H1 (cell line): ENCODE measurements at regions not wholly inside any gene's neighbourhood (a gene's known extent, or its start where the extent isn't known, plus 50 kb on each side); places are given as distances from the start of the nearest gene placed in this dataset.

ENCODE experiments used
- CTCF ChIA-PET: fragments of 300-600 bp; sonication (Branson Sonifier 250); formaldehyde crosslinking; loops from one replicate; lab custom pipeline; 2021; ENCODE audit not compliant: partially characterized antibody; lab: Charles Lee
- POLR2A ChIA-PET: fragments of 300-600 bp; sonication (Branson Sonifier 250); formaldehyde crosslinking; loops from one replicate; lab custom pipeline; 2021; ENCODE audit warnings: inconsistent platforms; ENCODE audit not compliant: partially characterized antibody; lab: Charles Lee
- DNase-seq, 2 experiments: peaks; one replicate each; pipeline versions ENCODE4 v3.0.0 to v3.0.0-alpha.2; 2010 to 2022; ENCODE audit warnings: low spot score in 2 of 2, low read depth in 1 of 2, mixed read lengths in 1 of 2
- FAIRE-seq: peaks from 2 replicates; lab custom pipeline; 2011; peaks lifted over from hg19 to GRCh38; lab: Jason Lieb, UNC
- H2AFZ ChIP-seq: 2 replicates; pipeline ENCODE4 v1.8.1; 2012; ENCODE audit warnings: low read length, inconsistent platforms
- H2AK5ac ChIP-seq: 2 replicates; pipeline ENCODE4 v1.6.1; 2013; ENCODE audit warnings: low read depth, low read length
- H2BK120ac ChIP-seq: replicated peaks from 2 replicates; pipeline ENCODE3; 2013; ENCODE audit warnings: low read depth, low read length, inconsistent platforms
- H2BK12ac ChIP-seq: 2 replicates; pipeline ENCODE4 v1.6.1; 2013; ENCODE audit warnings: low read depth, low read length
- H2BK15ac ChIP-seq: 2 replicates; pipeline ENCODE4 v1.6.1; 2013; ENCODE audit warnings: low read length
- H2BK20ac ChIP-seq: 2 replicates; pipeline ENCODE4 v1.6.1; 2013; ENCODE audit warnings: low read length
- H2BK5ac ChIP-seq: 2 replicates; pipeline ENCODE4 v1.6.1; 2013; ENCODE audit warnings: low read depth, low read length
- H3K14ac ChIP-seq: 2 replicates; pipeline ENCODE4 v1.6.1; 2013; ENCODE audit warnings: inconsistent platforms; ENCODE audit not compliant: insufficient read length
- H3K18ac ChIP-seq: 2 replicates; pipeline ENCODE4 v1.6.1; 2013; ENCODE audit warnings: low read length; ENCODE audit errors: extremely low read depth
- H3K23ac ChIP-seq: 2 replicates; pipeline ENCODE4 v1.6.1; 2013; ENCODE audit warnings: inconsistent platforms; ENCODE audit not compliant: insufficient read length
- H3K23me2 ChIP-seq: 2 replicates; pipeline ENCODE4 v1.6.1; 2013; ENCODE audit warnings: low read depth, low read length
- H3K27ac ChIP-seq: 2 replicates; pipeline ENCODE4 v1.6.1; 2011; ENCODE audit warnings: low read depth, low read length, inconsistent platforms
- H3K27me3 ChIP-seq, 4 experiments: replicated peaks in 1 of 4; 1 replicate in 1 of 4; 2 replicates in 3 of 4; pipeline versions ENCODE4 v1.6.1 to v1.8.1; 2011 to 2013; ENCODE audit warnings: low read length in 3 of 4, mild to moderate bottlenecking in 3 of 4, inconsistent platforms in 2 of 4, mixed read lengths in 2 of 4, moderate library complexity in 1 of 4; ENCODE audit not compliant: control insufficient read depth in 3 of 4, insufficient read depth in 3 of 4; ENCODE audit errors: extremely low read depth in 1 of 4
- H3K36me3 ChIP-seq, 4 experiments: 2 replicates each; pipeline versions ENCODE4 v1.6.1 to v1.8.1; 2011 to 2013; ENCODE audit warnings: mild to moderate bottlenecking in 4 of 4, low read length in 3 of 4, moderate library complexity in 2 of 4, control low read depth in 1 of 4, inconsistent platforms in 1 of 4; ENCODE audit not compliant: insufficient read depth in 4 of 4, control insufficient read depth in 2 of 4
- H3K4ac ChIP-seq: replicated peaks from 2 replicates; pipeline ENCODE3; 2013; ENCODE audit warnings: low read length, low read depth, mixed read lengths, inconsistent platforms; ENCODE audit not compliant: insufficient read length
- H3K4me1 ChIP-seq, 4 experiments: replicated peaks in 1 of 4; 1 replicate in 1 of 4; 2 replicates in 3 of 4; pipeline versions ENCODE4 v1.6.1 to v1.8.1; 2011 to 2013; ENCODE audit warnings: low read length in 3 of 4, inconsistent platforms in 2 of 4, mixed read lengths in 1 of 4; ENCODE audit not compliant: insufficient read depth in 4 of 4, control insufficient read depth in 3 of 4
- H3K4me2 ChIP-seq, 2 experiments: 2 replicates each; pipeline versions ENCODE4 v1.6.1 to v1.8.1; 2011 to 2013; ENCODE audit warnings: low read depth in 2 of 2, low read length in 2 of 2, control low read depth in 1 of 2, inconsistent platforms in 1 of 2, mild to moderate bottlenecking in 1 of 2; ENCODE audit not compliant: insufficient read depth in 1 of 2
- H3K4me3 ChIP-seq, 4 experiments: fragments of 200-600, 300-600 bp in 1 of 4; sonication (generic), shearing (Covaris generic), sonication (Bioruptor Twin) in 1 of 4; 2 replicates each; pipeline versions ENCODE4 v1.5.1 to v1.8.1; 2011 to 2016; ENCODE audit warnings: low read length in 4 of 4, low read depth in 3 of 4, control low read depth in 2 of 4, inconsistent platforms in 2 of 4, mild to moderate bottlenecking in 2 of 4, mixed read lengths in 1 of 4, moderate library complexity in 1 of 4; ENCODE audit not compliant: insufficient read depth in 2 of 4; ENCODE audit errors: extremely low read depth in 1 of 4
- H3K56ac ChIP-seq: replicated peaks from 2 replicates; pipeline ENCODE3; 2013; ENCODE audit warnings: low read depth, mild to moderate bottlenecking, mixed read lengths, low read length, inconsistent platforms; ENCODE audit not compliant: insufficient read length
- H3K79me1 ChIP-seq: 2 replicates; pipeline ENCODE4 v1.6.1; 2013; ENCODE audit warnings: low read depth, low read length, control low read depth
- H3K79me2 ChIP-seq, 2 experiments: 2 replicates each; pipeline versions ENCODE4 v1.6.1 to v1.8.1; 2012 to 2013; ENCODE audit warnings: low read length in 2 of 2, mild to moderate bottlenecking in 2 of 2, inconsistent platforms in 1 of 2; ENCODE audit not compliant: insufficient read depth in 2 of 2, control insufficient read depth in 1 of 2
- H3K9ac ChIP-seq, 4 experiments: replicated peaks in 1 of 4; 1 replicate in 1 of 4; 2 replicates in 3 of 4; pipeline versions ENCODE4 v1.6.1 to v1.8.1; 2011 to 2013; ENCODE audit warnings: low read depth in 3 of 4, low read length in 3 of 4, control low read depth in 2 of 4, mild to moderate bottlenecking in 2 of 4, moderate library complexity in 2 of 4, inconsistent platforms in 1 of 4; ENCODE audit errors: extremely low read depth in 1 of 4
- H3K9me3 ChIP-seq, 2 experiments: 2 replicates each; pipeline versions ENCODE4 v1.6.1 to v1.8.1; 2012 to 2013; ENCODE audit warnings: mild to moderate bottlenecking in 2 of 2, moderate library complexity in 2 of 2, control low read depth in 1 of 2, inconsistent platforms in 1 of 2, low read depth in 1 of 2, low read length in 1 of 2, mixed read lengths in 1 of 2; ENCODE audit not compliant: insufficient read depth in 2 of 2
- H4K20me1 ChIP-seq, 2 experiments: replicated peaks in 1 of 2; 2 replicates each; pipeline versions ENCODE3 to v1.8.1; 2011 to 2013; ENCODE audit warnings: inconsistent platforms in 2 of 2, low read length in 2 of 2, mild to moderate bottlenecking in 1 of 2; ENCODE audit not compliant: insufficient read depth in 2 of 2, control insufficient read depth in 1 of 2
- H4K5ac ChIP-seq: 2 replicates; pipeline ENCODE4 v1.6.1; 2013; ENCODE audit warnings: low read length, low read depth, mixed read lengths, inconsistent platforms; ENCODE audit not compliant: insufficient read length
- H4K8ac ChIP-seq: 2 replicates; pipeline ENCODE4 v1.8.0; 2013; ENCODE audit warnings: mild to moderate bottlenecking, moderate library complexity, low read length, inconsistent platforms; ENCODE audit not compliant: insufficient read depth; ENCODE audit errors: extremely low read depth
- H4K91ac ChIP-seq: replicated peaks from 2 replicates; pipeline ENCODE3; 2013; ENCODE audit warnings: low read length, mixed read lengths, inconsistent platforms; ENCODE audit not compliant: insufficient read length
- CBX5 ChIP-seq: fragments of 300-800, 300-1000 bp; sonication (generic); IDR thresholded peaks from 2 replicates; pipeline ENCODE4 v1.7.1; 2016; ENCODE audit warnings: antibody characterized with exemption, low read length, low read depth
- CHD1 ChIP-seq: IDR thresholded peaks from 2 replicates; pipeline ENCODE4 v1.6.1; 2012; ENCODE audit warnings: low read depth, low read length, improper control_type of control experiment
- CTBP2 ChIP-seq: IDR thresholded peaks from 2 replicates; pipeline ENCODE4 v1.7.0; 2011; ENCODE audit warnings: borderline replicate concordance, mild to moderate bottlenecking, moderate library complexity, mixed read lengths, low read length; ENCODE audit not compliant: insufficient read depth, insufficient read length
- KDM4A ChIP-seq: IDR thresholded peaks from one replicate; pipeline ENCODE4 v1.7.1; 2012; ENCODE audit warnings: low read depth, mild to moderate bottlenecking, moderate library complexity, low read length, inconsistent platforms; ENCODE audit not compliant: severe bottlenecking
- PHF8 ChIP-seq: fragments of 200-600 bp; sonication (generic); conservative IDR thresholded peaks from 2 replicates; pipeline ENCODE4 v1.7.1; 2012; ENCODE audit warnings: low read depth, mild to moderate bottlenecking, inconsistent platforms, low read length, moderate library complexity
- RAD21 ChIP-seq, 2 experiments: IDR thresholded peaks in 1 of 2; conservative IDR thresholded peaks in 1 of 2; 2 replicates each; pipeline ENCODE4 v1.6.1; 2011; ENCODE audit warnings: low read depth in 2 of 2, low read length in 2 of 2, improper control_type of control experiment in 1 of 2, inconsistent platforms in 1 of 2, mild to moderate bottlenecking in 1 of 2, moderate library complexity in 1 of 2
- SIRT6 ChIP-seq: IDR thresholded peaks from one replicate; pipeline ENCODE4 v1.7.1; 2012; ENCODE audit warnings: low read length, inconsistent platforms
- SP2 ChIP-seq: IDR thresholded peaks from 2 replicates; pipeline ENCODE4 v1.6.1; 2012; ENCODE audit warnings: mild to moderate bottlenecking, low read length, inconsistent platforms
- WGBS, 2 experiments: shearing (Covaris generic) in 1 of 2; methylation state at CpG; one replicate each; pipeline versions ENCODE4 v1.1.6 to v1.1.7; 2013 to 2015; ENCODE audit warnings: low lambda C conversion rate in 2 of 2, mixed read lengths in 2 of 2, inconsistent platforms in 1 of 2, low coverage in 1 of 2, missing lambda C conversion rate in 1 of 2; ENCODE audit not compliant: insufficient replicate concordance in 2 of 2, insufficient coverage in 1 of 2, insufficient read length in 1 of 2; ENCODE audit errors: extremely low coverage in 1 of 2, missing lambda C conversion rate in 1 of 2; 5-methylcytosine and 5-hydroxymethylcytosine counted together
- TF ChIP-seq, protein P1 (sequence below): IDR thresholded peaks from 2 replicates; pipeline ENCODE4 v1.6.1; 2011; ENCODE audit warnings: low read length, improper control_type of control experiment

DNA sequence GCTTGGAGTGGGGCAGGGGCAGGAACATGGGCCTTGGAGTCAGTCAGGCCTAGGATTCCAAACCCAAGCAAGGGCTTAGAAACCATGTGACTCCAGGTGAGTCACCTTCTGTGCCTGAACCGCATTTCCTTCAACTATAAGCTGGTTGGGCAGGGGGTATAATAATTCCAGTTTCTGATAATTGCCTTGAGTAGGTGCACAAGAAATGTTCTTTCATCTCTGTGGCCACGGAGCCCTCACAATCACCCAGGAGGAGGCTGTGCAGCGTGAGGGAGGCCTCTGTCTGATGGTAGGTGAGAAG lies 112.1 kb upstream of the HAAO start:
- CTCF ChIA-PET: interaction anchor here (0.5 to 3.2 kb wide), 4 partner anchors 11 to 1150 kb away, joined by 3 to 17 read pairs (median 3); no protein-coding TSS in a partner anchor
- Histone ChIP-seq H3K4ac (no peak overlapping the region), H4K8ac (no peak overlapping the region), H3K4me1 (peaks cover 0 to 12% (median 9%) of the 10 kb centered on the region in 4 experiments; a peak in 5 of 7 replicates), H3K4me2 (no peak overlapping the region), H2BK120ac (no peak overlapping the region), H2BK15ac (no peak overlapping the region), H3K79me2 (no peaks in the 10 kb centered on the region), H3K27ac (no peak overlapping the region), H3K9me3 (no peaks in the 10 kb centered on the region), H4K5ac (no peak overlapping the region), H2BK5ac (no peak overlapping the region), H4K91ac (no peak overlapping the region), H2AK5ac (no peak overlapping the region), H3K79me1 (no peaks in the 10 kb centered on the region; the same call in 1 of the 2 replicates), H4K20me1 (no peaks in the 10 kb centered on the region), H2AFZ (no peak overlapping the region), H3K4me3 (no peak overlapping the region), H3K18ac (no peak overlapping the region), H2BK20ac (no peak overlapping the region), H3K9ac (no peak overlapping the region), H3K23me2 (no peaks in the 10 kb centered on the region), H2BK12ac (no peak overlapping the region), H3K36me3 (no peaks in the 10 kb centered on the region), H3K14ac (no peak overlapping the region), H3K23ac (no peak overlapping the region), H3K27me3 (peaks cover 0 to 2% (median 0%) of the 10 kb centered on the region in 4 experiments; a peak in 1 of 7 replicates), H3K56ac (no peak overlapping the region)
- WGBS, 2 experiments: 85% methylated on average over 3 of the region's 3 CpGs; no CpG with 5 or more reads in 1 of the 2 experiments
- DNase-seq (no peak), FAIRE-seq (no peak)
- POLR2A ChIA-PET: no interaction called here
- TF ChIP-seq CTBP2: no peak
- TF ChIP-seq, protein P1, sequence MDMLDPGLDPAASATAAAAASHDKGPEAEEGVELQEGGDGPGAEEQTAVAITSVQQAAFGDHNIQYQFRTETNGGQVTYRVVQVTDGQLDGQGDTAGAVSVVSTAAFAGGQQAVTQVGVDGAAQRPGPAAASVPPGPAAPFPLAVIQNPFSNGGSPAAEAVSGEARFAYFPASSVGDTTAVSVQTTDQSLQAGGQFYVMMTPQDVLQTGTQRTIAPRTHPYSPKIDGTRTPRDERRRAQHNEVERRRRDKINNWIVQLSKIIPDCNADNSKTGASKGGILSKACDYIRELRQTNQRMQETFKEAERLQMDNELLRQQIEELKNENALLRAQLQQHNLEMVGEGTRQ: no peak
- no peak for TF ChIP-seq SP2
- TF ChIP-seq SIRT6: no peak
- TF ChIP-seq KDM4A: no peak
- no peak for TF ChIP-seq CBX5
- no peak for TF ChIP-seq CHD1
- no peak for TF ChIP-seq RAD21 (IDR thresholded peaks at IDR 0.05 in 1 of 2, conservative IDR thresholded peaks at IDR 0.05 in 1 of 2; ENCODE audit: low read depth in 2 of 2, low read length in 2 of 2)
- no peak for TF ChIP-seq PHF8
